Head of caudate nucleus (tissue), 42 donors: ENCODE measurements at regions not wholly inside any gene's neighbourhood (a gene's known extent, or its start where the extent isn't known, plus 50 kb on each side); places are given as distances from the start of the nearest gene placed in this dataset.

Experiments used
- DNase-seq, 42 donors: peaks; one replicate each; pipeline versions ENCODE4 v3.0.0 to v3.0.0-alpha.2; 2020 to 2021; ENCODE audit warnings: mixed read lengths in 7 of 42
- intact Hi-C: fragments of 100-400 bp; cut with DNase I; formaldehyde crosslinking; loops from one replicate; pipeline ENCODE4 v1.15.0; 2022

- intact Hi-C loops = no loop called here
- no peak for DNase-seq
Measured at GRCh38 chr1:232221802-232222499, 408.0 kb downstream of the SIPA1L2 start.

DNA sequence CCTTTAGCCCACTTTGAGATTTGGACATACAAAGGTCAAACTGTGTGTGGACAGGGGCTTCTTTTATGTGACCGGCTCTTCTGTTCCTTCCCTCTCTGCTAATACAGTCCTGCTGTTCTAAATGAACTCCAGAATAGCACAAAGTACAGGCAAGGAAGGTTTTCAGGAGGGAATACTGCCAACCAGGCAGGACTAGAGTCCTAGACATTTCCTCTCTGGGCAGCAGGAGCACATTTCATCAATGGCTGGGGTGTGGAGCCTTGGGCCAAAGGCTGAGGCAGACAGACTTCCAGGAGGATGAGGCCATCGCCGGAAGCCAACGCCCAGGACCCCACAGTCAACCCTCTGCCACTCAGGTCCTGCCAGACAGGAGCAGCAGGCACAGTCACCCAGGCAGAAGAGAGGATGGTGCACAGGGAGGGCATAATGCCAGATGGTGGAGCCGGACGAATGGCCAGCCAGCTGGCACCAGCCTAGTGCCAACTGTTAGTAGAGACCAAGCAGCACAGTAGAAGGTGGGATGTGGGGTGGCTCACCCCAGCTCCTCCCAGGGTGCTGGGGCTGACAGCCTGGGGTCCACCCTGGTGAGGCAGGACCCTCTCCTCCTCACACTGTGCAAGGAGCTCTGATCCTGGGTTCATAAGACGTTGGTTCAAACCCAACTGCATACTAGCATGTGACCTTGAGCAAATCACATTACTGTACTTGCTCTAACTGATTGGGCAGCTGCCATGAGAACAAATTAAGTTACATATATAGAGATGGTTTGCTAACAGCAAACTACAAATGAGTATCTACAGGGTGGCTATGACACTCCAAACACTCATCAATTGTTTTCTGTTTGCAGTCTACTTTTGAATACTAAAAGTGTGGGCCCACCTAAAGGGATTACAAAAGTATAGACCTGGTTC, 410.7 kb downstream of the SIPA1L2 start:
- intact Hi-C loops = no loop called here
- no peak for DNase-seq

- intact Hi-C loops = no loop called here
- no peak for DNase-seq
Measured at GRCh38 chr1:232213928-232214327, 416.0 kb downstream of the SIPA1L2 start.

GRCh38 chr1:232212253-232212652, 417.7 kb downstream of the SIPA1L2 start:
- intact Hi-C loops = no loop called here
- DNase-seq = no peak

DNA sequence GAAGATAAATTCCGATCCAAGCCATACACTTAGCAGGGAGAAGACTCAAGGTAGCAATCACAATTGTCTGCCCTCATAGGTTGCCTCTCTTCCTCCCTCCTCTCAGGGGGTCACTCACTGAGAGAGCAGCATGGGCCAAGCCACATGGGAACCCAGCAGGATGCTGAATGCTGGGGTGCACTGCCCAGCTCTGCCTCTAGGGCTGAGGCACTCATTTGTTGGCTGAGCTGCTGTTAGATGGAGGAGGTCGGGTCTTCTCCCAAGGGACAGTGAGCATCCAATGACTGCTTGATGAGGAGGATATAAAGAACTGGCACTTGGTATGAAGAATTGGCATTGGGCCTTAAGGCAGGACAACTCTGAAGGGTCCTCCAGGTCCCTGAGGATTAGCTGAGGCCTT, 418.8 kb downstream of the SIPA1L2 start:
- DNase-seq = no peak
- intact Hi-C loops = no loop called here

DNA sequence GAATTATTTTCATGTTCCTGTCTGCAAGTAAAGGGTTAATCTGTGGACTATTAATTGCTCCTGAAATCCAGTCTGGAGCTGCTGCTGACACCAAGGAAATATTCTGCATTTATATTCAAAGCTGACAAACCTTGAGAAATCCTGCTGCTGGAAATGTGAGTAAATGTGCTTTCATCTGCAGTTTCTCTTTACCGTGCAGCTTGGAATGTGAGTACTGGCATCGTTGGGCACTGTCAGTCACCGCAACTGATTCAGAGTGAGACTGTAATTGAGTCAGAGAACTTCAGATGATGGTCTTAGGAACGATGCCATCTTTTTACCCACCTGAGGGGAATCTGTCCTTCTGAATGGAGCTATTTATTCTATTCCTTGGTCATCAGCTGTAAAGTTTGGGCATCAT, 420.6 kb downstream of the SIPA1L2 start:
- DNase-seq = no peak

GRCh38 chr1:232207073-232207866, 422.7 kb downstream of the SIPA1L2 start:
- intact Hi-C loops = no loop called here
- no peak for DNase-seq

More for the DNA sequence above, 420.6 kb downstream of the SIPA1L2 start:
- intact Hi-C loops = no loop called here

GRCh38 chr1:232204269-232204668, 425.7 kb downstream of the SIPA1L2 start:
- intact Hi-C loops = no loop called here

GRCh38 chr1:232201024-232201423, 428.9 kb downstream of the SIPA1L2 start:
- no peak for DNase-seq
- intact Hi-C loops = no loop called here

More at GRCh38 chr1:232204269-232204668, 425.7 kb downstream of the SIPA1L2 start:
- DNase-seq = no peak

- DNase-seq = no peak
- intact Hi-C loops = no loop called here
Measured at GRCh38 chr1:232196042-232196441, 433.9 kb downstream of the SIPA1L2 start.

- intact Hi-C loops = no loop called here
- no peak for DNase-seq
Measured at GRCh38 chr1:232194424-232194823, 435.5 kb downstream of the SIPA1L2 start.

DNA sequence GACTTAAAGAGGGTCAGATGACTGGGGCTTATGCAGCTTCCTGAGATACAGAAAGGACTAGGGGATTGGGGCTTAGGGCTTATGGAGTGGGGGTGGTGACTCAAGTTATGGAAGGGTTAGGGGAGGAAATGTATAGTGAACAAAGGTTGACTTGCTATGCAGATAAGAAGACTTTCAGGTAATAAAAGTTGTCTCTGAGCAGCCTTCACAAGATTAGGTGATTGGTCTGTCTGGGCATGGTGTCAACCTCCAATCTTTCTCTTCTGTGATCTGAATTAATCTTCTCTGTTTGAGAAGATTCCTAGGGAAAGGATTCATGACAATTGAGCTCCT, 436.5 kb downstream of the SIPA1L2 start:
- intact Hi-C loops = no loop called here
- no peak for DNase-seq

GRCh38 chr1:232192781-232193450, 437.0 kb downstream of the SIPA1L2 start:
- intact Hi-C loops = no loop called here
- no peak for DNase-seq

- intact Hi-C loops = no loop called here
- no peak for DNase-seq
Measured at GRCh38 chr1:232191560-232191959, 438.4 kb downstream of the SIPA1L2 start.

DNA sequence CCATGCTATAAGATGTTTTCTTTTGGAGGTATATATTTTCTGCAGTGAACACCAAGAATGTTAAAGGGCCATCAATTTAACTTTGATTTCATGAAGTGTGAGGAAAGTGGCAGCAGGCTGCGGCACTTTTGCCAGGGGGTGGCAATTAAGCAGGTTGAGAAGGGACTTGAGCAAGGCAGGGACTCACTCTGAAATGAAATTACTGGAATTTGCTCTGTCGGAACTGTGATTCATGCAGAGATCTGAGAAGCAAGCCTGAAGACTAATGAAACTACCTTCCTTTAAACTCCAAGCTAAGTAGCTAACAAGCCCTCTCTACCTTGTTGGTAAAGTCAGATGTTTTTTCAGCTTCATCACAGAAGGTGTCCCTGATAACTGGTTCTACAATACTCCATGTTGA, 441.6 kb downstream of the SIPA1L2 start:
- DNase-seq = no peak
- intact Hi-C loops = no loop called here

- no peak for DNase-seq
- intact Hi-C loops = no loop called here
Measured at GRCh38 chr1:232186931-232187330, 443.0 kb downstream of the SIPA1L2 start.

DNA sequence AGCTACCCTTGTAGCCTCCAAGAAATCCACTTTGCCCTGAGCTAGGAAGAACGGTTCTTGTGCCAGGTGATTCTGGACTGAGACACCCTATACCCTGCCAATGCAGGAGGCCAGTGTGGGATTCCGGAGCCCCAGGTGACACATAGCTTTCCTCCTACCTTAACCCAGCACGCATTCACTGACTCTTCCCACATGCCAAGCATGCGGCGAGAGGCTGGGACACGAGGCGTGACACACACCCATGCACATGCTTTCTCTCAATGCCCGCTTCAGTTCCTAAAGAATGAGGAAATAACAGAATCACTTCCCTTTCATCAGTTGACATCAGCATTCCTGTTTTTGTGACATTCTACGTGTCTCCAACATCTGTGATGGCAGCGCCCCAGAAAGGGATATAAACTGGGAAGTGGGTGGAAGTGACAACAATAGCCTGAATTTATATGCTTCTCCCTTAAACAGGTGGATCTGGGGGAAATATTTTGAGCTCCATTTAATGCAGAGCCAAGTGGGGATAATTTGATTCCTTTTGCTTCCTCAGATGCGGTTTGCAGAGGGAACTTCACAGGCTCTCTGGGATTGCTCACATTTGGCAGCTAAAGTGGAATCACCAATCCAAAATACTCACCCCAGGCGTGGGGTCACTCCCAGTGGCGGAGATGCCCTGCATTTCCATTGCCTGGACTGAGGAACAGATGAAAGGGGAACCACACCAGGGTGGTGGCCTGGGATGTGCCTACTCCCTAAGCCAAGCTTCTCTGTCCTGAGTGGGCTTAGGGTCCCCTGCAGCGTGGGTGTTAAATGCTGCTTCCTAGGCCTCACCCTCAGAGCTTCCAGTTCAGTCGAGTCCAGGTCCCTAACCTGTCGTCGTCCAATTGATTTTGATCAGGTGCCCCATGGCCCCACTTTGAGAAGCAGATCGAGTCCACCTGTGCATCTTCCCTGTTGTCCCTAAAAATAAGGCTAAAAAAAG, 445.1 kb downstream of the SIPA1L2 start:
- intact Hi-C loops = no loop called here
- peak in 15 of 42 donors; percentile 5 to 49 (median 25) for DNase-seq

DNA sequence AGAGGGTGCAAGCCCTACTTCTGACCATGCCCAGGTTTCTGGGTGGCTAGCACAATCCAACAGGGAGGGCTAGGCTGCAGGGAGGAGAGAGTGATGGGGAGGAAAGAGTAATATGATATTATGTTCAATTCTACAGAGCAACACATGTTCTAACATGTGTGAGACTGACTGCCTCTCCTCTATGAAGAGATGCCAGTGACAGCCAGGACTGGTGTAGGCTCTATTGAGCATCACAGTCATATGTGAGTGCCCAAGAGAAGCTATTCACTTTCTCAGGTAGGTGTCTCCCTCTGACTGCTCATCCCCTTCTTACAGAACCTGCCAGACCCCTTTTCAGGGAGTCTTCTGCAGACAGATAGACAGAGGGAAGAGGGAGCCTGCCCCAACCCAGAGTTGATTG, 446.1 kb downstream of the SIPA1L2 start:
- DNase-seq = no peak
- intact Hi-C loops = no loop called here
